ENCODE measurements at regions not wholly inside any gene's neighbourhood (a gene's known extent, or its start where the extent isn't known, plus 50 kb on each side); places are given as distances from the start of the nearest gene placed in this dataset.

GRCh38 chr12:11517080-11517479 lies 121.7 kb upstream of the PRB2 start:
- TF ChIP-seq, protein P1, sequence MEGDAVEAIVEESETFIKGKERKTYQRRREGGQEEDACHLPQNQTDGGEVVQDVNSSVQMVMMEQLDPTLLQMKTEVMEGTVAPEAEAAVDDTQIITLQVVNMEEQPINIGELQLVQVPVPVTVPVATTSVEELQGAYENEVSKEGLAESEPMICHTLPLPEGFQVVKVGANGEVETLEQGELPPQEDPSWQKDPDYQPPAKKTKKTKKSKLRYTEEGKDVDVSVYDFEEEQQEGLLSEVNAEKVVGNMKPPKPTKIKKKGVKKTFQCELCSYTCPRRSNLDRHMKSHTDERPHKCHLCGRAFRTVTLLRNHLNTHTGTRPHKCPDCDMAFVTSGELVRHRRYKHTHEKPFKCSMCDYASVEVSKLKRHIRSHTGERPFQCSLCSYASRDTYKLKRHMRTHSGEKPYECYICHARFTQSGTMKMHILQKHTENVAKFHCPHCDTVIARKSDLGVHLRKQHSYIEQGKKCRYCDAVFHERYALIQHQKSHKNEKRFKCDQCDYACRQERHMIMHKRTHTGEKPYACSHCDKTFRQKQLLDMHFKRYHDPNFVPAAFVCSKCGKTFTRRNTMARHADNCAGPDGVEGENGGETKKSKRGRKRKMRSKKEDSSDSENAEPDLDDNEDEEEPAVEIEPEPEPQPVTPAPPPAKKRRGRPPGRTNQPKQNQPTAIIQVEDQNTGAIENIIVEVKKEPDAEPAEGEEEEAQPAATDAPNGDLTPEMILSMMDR (IDR thresholded peaks at IDR 0.05; ENCODE audit: low read depth, low read length), result no peak
- no peak overlapping the region for H3K4me3 ChIP-seq (ENCODE audit: low read depth, low read length)
- in situ Hi-C loops (cut with HindIII; ENCODE audit: low sequenced_read_pairs), result no loop called here
- no peak for DNase-seq (ENCODE audit: low read depth, low spot score)

GRCh38 chr12:11524446-11524845 lies 125.0 kb upstream of the ETV6 start:
- H3K4me3 ChIP-seq (ENCODE audit: low read depth, low read length), result no peak overlapping the region
- in situ Hi-C loops (cut with HindIII; ENCODE audit: low sequenced_read_pairs), result no loop called here
- TF ChIP-seq, protein P1 (IDR thresholded peaks at IDR 0.05; ENCODE audit: low read depth, low read length), result no peak
- no peak for DNase-seq (ENCODE audit: low read depth, low spot score)

DNA sequence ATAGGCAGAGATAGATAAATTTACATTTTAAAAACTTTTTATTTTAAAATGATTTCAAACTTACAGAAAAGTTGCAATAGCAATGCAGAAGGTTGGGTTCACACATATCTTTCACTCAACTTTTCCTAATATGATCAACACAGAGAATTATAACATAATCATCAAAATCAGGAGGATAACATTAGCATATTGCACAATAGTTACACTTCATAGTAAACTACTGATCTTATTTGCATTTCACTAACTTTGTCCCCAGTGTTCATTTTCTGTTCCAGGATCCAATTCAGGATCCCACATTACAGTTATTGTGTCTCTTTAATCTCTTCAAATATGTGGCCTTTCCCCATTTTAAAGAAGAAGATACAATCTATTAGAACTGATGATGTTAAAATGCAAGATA lies 115.4 kb upstream of the ETV6 start:
- DNase-seq (ENCODE audit: low read depth, low spot score), result no peak
- TF ChIP-seq, protein P1 (IDR thresholded peaks at IDR 0.05; ENCODE audit: low read depth, low read length), result no peak

GRCh38 chr12:11535127-11535526 lies 114.3 kb upstream of the ETV6 start:
- no peak for DNase-seq (ENCODE audit: low read depth, low spot score)
- H3K4me3 ChIP-seq (ENCODE audit: low read depth, low read length), result no peak overlapping the region
- TF ChIP-seq, protein P1 (IDR thresholded peaks at IDR 0.05; ENCODE audit: low read depth, low read length), result no peak
- in situ Hi-C loops (cut with HindIII; ENCODE audit: low sequenced_read_pairs), result no loop called here

More for the DNA sequence above, 115.4 kb upstream of the ETV6 start:
- no peak overlapping the region for H3K4me3 ChIP-seq (ENCODE audit: low read depth, low read length)
- in situ Hi-C loops (cut with HindIII; ENCODE audit: low sequenced_read_pairs), result no loop called here

- TF ChIP-seq, protein P1 (IDR thresholded peaks at IDR 0.05; ENCODE audit: low read depth, low read length), result no peak
- in situ Hi-C loops (cut with HindIII; ENCODE audit: low sequenced_read_pairs), result no loop called here
- H3K4me3 ChIP-seq (ENCODE audit: low read depth, low read length), result no peak overlapping the region
- no peak for DNase-seq (ENCODE audit: low read depth, low spot score)
Observed at GRCh38 chr12:11539156-11539555, 110.3 kb upstream of the ETV6 start.

GRCh38 chr12:11540156-11540555 lies 109.3 kb upstream of the ETV6 start:
- H3K4me3 ChIP-seq (ENCODE audit: low read depth, low read length), result no peak overlapping the region
- in situ Hi-C loops (cut with HindIII; ENCODE audit: low sequenced_read_pairs), result no loop called here
- DNase-seq (ENCODE audit: low read depth, low spot score), result no peak
- TF ChIP-seq, protein P1 (IDR thresholded peaks at IDR 0.05; ENCODE audit: low read depth, low read length), result no peak
